ENCODE measurements at regions not wholly inside any gene's neighbourhood (a gene's known extent, or its start where the extent isn't known, plus 50 kb on each side); places are given as distances from the start of the nearest gene placed in this dataset.

GRCh38 chr5:82403026-82403425 lies 124.9 kb upstream of the RPS23 start:
- TF ChIP-seq EZH2 (conservative IDR thresholded peaks at IDR 0.05; ENCODE audit: low read depth, low read length) = no peak
- TF ChIP-seq KAT7 (CRISPR knock-in tag; IDR thresholded peaks at IDR 0.05; ENCODE audit: borderline replicate concordance) = no peak
- TF ChIP-seq ZNF777 (CRISPR knock-in tag; IDR thresholded peaks at IDR 0.05) = no peak
- TF ChIP-seq CENPX (CRISPR knock-in tag; IDR thresholded peaks at IDR 0.05) = no peak
- TF ChIP-seq SETDB1 (CRISPR knock-in tag; IDR thresholded peaks at IDR 0.05; ENCODE audit: borderline replicate concordance) = no peak
- no peak for TF ChIP-seq POLR2A (IDR thresholded peaks at IDR 0.05; ENCODE audit: insufficient read depth in 1 of 2, low read depth in 2 of 2, low read length in 2 of 2)
- no peak for TF ChIP-seq RAD21 (CRISPR knock-in tag; IDR thresholded peaks at IDR 0.05)

Measured in HepG2 (cell line).